Gastrocnemius medialis (tissue), 4 donors: ENCODE measurements at regions not wholly inside any gene's neighbourhood (a gene's known extent, or its start where the extent isn't known, plus 50 kb on each side); places are given as distances from the start of the nearest gene placed in this dataset.
A peak's percentile ranks its signal among the peaks of the same experiment; 100 is the strongest.

Experiments
- POLR2A ChIP-seq, 2 donors: fragments of 450-650 bp; IDR thresholded peaks; one replicate each; pipeline ENCODE4 v1.6.1; 2017; ENCODE audit warnings: antibody characterized with exemption in 2 of 2, mild to moderate bottlenecking in 2 of 2, moderate library complexity in 2 of 2
- TF ChIP-seq, protein P1 (sequence below), 5 experiments: fragments of 450-650 bp in 3 of 5; fragments of 200-600 bp in 2 of 5; sonication (generic) in 2 of 5; IDR thresholded peaks in 4 of 5; conservative IDR thresholded peaks in 1 of 5; 1 replicate in 4 of 5; 2 replicates in 1 of 5; pipeline ENCODE4 v1.5.1; 2016 to 2019; ENCODE audit warnings: antibody characterized with exemption in 5 of 5, mild to moderate bottlenecking in 3 of 5, moderate library complexity in 3 of 5

GRCh38 chr14:100662879-100663760 is 63.6 kb upstream of the DLK1 start:
- TF ChIP-seq POLR2A (IDR thresholded peaks at IDR 0.05), result no peak
- TF ChIP-seq, protein P1, sequence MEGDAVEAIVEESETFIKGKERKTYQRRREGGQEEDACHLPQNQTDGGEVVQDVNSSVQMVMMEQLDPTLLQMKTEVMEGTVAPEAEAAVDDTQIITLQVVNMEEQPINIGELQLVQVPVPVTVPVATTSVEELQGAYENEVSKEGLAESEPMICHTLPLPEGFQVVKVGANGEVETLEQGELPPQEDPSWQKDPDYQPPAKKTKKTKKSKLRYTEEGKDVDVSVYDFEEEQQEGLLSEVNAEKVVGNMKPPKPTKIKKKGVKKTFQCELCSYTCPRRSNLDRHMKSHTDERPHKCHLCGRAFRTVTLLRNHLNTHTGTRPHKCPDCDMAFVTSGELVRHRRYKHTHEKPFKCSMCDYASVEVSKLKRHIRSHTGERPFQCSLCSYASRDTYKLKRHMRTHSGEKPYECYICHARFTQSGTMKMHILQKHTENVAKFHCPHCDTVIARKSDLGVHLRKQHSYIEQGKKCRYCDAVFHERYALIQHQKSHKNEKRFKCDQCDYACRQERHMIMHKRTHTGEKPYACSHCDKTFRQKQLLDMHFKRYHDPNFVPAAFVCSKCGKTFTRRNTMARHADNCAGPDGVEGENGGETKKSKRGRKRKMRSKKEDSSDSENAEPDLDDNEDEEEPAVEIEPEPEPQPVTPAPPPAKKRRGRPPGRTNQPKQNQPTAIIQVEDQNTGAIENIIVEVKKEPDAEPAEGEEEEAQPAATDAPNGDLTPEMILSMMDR (IDR thresholded peaks at IDR 0.05 in 4 of 5, conservative IDR thresholded peaks at IDR 0.05 in 1 of 5), result peak; percentile 76 to 90 (median 79)
